ENCODE measurements at regions not wholly inside any gene's neighbourhood (a gene's known extent, or its start where the extent isn't known, plus 50 kb on each side); places are given as distances from the start of the nearest gene placed in this dataset.

DNA sequence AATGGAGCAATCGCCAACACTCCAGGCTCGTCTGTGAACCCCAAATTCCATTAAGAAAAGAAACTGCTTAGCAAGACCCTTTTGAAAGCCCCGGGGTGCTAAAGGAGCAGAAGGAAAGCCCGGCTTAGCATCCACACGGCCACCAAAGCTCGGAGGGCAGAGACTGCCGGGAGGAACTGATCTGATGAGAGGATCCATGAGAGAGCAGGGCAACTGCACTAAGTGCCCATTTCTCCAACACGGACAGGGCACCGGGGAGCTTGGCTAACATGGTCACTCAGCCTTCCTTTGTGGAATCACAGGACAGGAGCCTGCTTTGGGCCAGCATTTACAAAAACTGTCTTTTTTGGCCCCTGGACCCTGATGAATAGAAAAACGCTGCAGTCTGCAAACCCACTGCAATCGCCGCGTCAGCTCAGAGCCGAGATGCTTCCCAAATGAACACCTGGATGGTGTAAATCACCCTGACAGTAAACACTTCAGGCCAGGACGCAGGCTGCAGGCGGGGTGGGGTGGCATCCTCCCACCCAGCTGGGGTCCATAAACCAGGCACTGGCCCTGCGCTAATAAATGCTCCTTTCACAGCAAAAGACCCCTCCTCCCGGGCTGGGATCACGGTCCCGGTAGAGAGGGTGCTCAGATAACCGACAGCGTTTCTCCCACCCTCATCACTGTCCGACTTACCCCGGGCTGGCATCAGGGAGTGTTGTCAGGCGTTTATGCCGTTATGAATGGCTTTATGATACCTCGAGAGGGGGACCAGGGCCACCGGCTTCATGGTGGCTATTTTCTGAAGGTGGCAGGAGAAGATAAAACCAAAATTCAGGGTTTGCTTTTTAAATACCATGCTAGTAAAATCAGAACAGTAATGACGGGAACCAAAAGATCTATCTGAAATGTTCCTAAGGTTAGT is 299.5 kb downstream of the IRF8 start:
- Mint-ChIP-seq H3K4me3 (no peak overlapping the region), H3K9me3 (no peaks in the 10 kb centered on the region), H3K27ac (no peak overlapping the region), H3K27me3 (peaks cover 53% of the 10 kb centered on the region), H3K4me1 (no peaks in the 10 kb centered on the region), H3K36me3 (ENCODE audit: low read depth) (no peaks in the 10 kb centered on the region)
- ATAC-seq (replicated peaks): no peak

DNA sequence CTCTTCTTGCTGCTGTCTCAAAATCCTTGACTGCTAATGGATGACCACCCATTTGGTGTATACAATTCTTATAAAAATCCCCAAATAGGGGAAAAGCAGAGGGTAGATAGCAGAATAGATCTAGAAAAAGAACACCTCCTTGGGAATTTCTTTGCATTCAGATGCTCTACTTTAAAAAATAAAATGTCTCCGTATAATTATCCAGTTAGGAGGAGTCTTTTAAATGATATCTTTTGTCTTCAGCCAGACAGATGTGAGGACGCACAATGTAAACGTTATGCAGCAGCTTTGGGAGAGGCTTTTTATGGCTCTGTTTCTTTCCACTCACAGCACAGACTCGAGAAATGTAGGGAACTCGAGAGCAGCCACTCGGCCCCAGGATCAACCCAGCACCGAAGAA is 300.2 kb downstream of the IRF8 start:
- no peak for ATAC-seq (replicated peaks)
- Mint-ChIP-seq H3K4me3 (no peak overlapping the region), H3K27ac (no peak overlapping the region), H3K36me3 (ENCODE audit: low read depth) (no peaks in the 10 kb centered on the region), H3K9me3 (no peaks in the 10 kb centered on the region), H3K4me1 (no peaks in the 10 kb centered on the region), H3K27me3 (peaks cover 49% of the 10 kb centered on the region)

DNA sequence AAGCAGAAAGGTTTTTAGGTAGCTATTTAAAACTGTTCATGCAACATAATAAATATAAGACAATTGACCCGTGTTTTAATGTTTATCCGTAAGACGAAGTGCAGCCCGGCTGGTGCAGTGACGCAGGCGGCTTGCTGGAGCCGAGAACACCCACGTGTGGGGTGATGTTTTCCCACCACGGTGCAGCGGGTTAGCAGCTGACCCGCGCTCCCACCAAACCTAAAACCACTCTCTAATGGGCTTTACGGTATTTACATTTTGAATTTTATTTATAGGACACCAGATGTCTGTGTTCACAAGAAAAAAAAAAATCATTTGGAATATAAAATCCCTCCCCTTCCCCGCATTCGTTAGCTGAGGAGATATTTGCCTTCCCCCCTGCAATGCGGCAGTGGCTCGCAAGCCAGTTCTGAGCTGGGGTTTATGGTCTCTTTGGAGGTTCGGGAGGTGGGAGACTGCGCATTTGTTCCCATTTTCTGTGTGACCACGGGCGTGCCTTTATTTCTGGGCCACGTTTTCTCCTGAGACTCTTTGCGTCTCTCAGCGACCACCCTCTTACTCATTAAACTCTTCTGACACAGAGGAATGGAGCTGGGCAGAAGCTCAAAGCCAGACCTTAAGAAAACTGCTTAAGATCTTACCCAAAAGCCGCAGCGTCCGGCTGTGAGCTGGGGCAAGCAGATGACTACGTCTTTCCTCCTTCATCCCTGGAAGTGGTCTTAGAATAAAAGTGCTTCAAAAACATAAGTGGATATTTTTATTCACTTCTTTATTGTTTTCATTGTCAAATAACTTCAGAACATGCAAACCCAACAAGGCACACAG is 301.1 kb downstream of the IRF8 start:
- no peak for ATAC-seq (replicated peaks)
- no peaks in the 10 kb centered on the region for H3K9me3 Mint-ChIP-seq
- H3K4me1 Mint-ChIP-seq: no peaks in the 10 kb centered on the region
- H3K27ac Mint-ChIP-seq: no peak overlapping the region
- peaks cover 47% of the 10 kb centered on the region for H3K27me3 Mint-ChIP-seq
- no peak overlapping the region for H3K4me3 Mint-ChIP-seq
- no peaks in the 10 kb centered on the region for H3K36me3 Mint-ChIP-seq (ENCODE audit: low read depth)

DNA sequence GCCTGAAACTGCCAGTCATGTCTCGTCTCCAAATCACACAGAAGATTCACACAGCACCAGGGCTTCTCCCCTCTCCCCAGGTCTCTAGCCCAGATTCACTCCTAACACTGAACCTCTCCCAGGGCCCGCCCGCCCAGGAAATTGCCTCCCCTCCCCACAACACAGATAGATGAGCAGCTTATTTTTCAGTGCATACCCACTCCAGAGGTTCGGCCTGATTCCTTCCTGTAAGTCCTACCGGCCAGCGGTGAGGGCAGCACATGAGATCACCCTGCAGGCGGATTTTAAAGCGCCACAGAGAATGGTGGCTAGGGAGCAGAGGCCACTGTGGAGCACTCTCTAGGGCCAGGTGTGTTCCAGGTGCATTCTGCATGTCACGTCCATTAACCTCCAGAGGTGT is 301.8 kb downstream of the IRF8 start:
- no peak overlapping the region for H3K27ac Mint-ChIP-seq
- no peaks in the 10 kb centered on the region for H3K4me1 Mint-ChIP-seq
- no peak for ATAC-seq (replicated peaks)
- H3K36me3 Mint-ChIP-seq (ENCODE audit: low read depth): no peaks in the 10 kb centered on the region
- H3K4me3 Mint-ChIP-seq: no peak overlapping the region
- H3K9me3 Mint-ChIP-seq: no peaks in the 10 kb centered on the region
- peaks cover 43% of the 10 kb centered on the region for H3K27me3 Mint-ChIP-seq

DNA sequence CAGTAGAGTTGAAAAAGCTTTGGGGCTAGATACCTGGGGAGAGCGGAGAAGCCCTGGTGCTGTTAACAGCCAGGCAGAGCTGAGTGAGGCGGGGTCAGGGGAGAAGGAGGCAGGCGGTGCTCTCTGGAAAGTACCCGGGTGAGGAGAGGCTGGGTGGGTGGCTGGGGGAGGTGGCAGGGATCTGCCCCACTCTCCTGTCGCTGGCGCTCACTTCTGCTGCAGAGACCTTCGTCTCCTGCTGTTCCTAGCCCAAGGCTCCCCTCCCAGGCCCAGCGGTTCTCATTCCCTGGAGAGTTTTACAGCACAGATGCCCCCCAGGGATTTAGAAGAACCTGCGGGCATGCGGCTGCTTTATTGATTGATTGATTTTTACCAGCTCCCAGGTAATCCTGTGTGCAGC is 302.8 kb downstream of the IRF8 start:
- no peak for ATAC-seq (replicated peaks)
- Mint-ChIP-seq H3K27ac (no peak overlapping the region), H3K9me3 (no peaks in the 10 kb centered on the region), H3K36me3 (ENCODE audit: low read depth) (no peaks in the 10 kb centered on the region), H3K27me3 (peaks cover 34% of the 10 kb centered on the region), H3K4me1 (no peaks in the 10 kb centered on the region), H3K4me3 (no peak overlapping the region)

DNA sequence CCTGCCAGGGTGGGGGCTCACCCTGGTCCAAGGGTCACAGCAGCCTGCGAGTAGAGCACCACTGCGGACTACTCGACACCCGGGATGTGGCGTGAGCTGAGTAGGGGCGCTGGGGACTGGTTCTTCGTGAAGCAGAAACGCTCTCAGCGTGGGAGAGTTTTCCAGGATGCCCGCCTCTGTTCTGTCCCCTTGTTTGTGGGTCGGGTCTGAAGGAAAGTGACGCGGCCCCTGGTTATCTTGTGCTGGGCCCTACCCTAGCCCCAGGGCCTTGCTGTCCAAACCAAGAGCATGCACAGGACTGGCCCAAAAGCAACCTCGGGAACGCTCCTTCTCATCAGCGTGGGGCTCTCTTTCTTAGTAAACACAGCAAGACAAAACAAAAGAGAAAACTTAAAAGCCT is 303.3 kb downstream of the IRF8 start:
- Mint-ChIP-seq H3K9me3 (no peaks in the 10 kb centered on the region), H3K4me1 (no peaks in the 10 kb centered on the region), H3K36me3 (ENCODE audit: low read depth) (no peaks in the 10 kb centered on the region), H3K27me3 (peaks cover 31% of the 10 kb centered on the region), H3K4me3 (no peak overlapping the region), H3K27ac (no peak overlapping the region)
- no peak for ATAC-seq (replicated peaks)

DNA sequence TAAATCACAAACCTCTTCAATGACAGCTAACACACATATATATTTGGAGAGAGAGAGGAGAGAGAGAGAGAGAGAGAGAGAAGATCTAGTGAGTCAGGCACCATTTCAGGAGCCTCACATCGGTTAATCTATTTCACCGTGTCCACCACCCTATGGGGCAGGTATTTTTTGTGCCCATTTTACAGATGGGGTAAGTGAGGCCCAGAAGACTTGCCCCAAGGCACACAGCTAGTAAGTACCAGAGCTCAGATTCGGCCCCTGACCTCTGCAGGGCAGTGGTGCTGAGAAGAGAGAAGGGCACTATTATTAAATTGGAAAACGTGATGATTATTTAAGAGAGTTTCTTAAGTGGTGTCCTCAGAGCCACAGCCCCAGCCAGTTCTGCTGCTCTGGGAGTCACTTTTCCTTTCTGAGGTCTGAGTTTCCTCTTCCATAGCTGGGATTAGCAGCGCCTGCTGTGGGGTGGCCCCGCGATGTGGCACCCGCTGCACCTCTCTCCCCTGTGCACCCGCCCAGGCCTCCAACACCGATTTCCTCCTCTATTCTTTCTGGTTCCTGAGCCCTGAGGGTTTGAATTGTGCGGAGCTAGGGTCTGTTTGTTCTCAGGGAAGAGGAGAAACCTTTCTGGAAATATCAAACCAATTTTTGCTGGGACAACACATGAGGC is 303.9 kb downstream of the IRF8 start:
- Mint-ChIP-seq H3K9me3 (no peaks in the 10 kb centered on the region), H3K4me1 (no peaks in the 10 kb centered on the region), H3K36me3 (ENCODE audit: low read depth) (no peaks in the 10 kb centered on the region), H3K4me3 (no peak overlapping the region), H3K27ac (no peak overlapping the region), H3K27me3 (peaks cover 25% of the 10 kb centered on the region)
- ATAC-seq (replicated peaks): no peak

DNA sequence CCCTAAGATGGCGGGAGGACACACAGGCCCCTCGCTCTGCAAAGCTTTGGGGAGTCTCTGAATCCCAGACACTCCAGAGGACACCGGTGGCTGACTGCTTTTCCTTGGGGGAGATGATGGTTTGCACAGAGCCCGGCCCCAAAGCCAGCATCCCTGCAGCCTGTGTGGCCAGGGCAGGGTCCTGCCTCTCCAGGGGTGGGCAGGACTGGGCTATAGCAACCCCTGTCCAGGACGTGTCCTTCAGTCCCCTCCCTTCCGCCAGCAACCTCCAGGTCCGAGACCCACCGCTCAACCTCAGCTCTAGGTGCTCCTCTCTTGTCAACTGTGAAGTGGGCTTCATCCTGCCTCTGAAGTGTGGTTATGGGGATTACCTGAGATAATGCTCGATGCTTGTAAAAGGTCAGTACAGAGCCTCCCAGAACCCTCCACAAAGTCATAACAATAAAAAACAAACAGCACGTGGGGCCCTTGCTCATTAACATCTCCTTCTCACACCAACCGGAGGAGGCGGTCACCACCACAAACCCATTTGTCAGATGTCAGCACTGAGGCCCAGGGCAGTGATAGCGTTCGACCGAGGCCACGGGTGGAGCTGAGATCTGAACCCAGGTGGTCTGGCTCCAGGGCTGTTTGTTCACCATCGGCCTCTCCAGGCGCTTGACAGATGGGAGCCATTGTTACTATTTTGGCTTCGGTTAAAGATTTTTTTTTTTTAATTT is 304.8 kb downstream of the IRF8 start:
- H3K36me3 Mint-ChIP-seq (ENCODE audit: low read depth): no peaks in the 10 kb centered on the region
- H3K27ac Mint-ChIP-seq: no peak overlapping the region
- no peak overlapping the region for H3K4me3 Mint-ChIP-seq

DNA sequence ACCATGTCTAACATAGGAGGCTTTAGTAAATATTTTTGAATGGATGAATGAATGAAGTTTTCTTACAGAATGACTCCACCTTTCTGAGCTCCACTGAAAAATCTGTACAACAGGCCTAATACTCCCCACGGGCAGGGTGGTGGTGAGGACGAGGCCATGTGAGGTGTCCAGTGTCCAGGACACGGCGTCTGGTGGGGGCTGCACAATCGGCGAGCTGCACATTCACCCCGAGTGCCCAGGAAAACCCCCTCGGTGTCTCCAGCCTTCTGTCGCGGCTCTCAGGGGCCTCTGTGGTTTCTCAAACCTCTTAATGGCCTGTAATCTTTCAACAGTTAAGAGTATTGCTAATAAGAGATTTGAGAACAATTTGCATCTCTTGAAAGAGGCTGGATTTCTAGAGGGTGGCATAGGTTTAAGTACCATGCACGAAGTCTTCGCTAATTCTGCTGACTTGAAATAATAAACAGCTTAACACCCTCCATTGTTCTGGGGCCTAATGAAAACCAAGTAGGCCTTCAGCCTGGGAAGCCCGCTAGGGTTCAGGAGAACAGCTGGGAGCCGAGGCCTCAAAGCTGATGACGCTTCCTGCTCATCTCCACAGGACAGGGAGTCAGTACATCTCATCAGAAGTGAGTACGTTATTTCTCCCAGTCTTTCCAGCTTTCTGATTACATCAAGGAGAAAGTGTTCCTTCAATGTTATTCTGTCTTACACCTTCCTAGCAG is 304.6 kb upstream of the FOXF1 start:
- H3K36me3 Mint-ChIP-seq (ENCODE audit: low read depth): no peaks in the 10 kb centered on the region

More for the DNA sequence above, 304.8 kb downstream of the IRF8 start:
- peaks cover 21% of the 10 kb centered on the region for H3K27me3 Mint-ChIP-seq
- no peak for ATAC-seq (replicated peaks)
- no peaks in the 10 kb centered on the region for H3K9me3 Mint-ChIP-seq
- H3K4me1 Mint-ChIP-seq: no peaks in the 10 kb centered on the region

DNA sequence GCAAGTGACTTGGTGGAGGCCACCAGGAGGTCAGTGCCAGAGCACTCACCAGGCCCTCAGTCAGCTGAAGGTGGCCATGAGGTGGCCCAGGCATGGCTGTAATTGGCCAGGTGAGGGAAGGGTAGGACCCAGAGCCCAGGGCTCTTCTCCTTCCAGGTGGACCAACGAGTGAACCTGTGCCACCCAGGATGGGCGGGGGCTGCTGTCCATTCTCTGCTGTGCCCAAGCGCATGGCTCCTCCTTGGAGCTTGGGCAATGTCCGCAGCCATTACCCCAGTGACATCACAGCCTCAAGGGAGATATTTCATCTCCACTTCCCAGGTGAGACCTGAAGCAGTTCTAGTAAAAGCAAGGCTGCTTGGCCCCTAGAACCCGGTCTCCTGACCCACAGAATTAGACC is 303.0 kb upstream of the FOXF1 start:
- Mint-ChIP-seq H3K27ac (no peak overlapping the region), H3K9me3 (peaks cover 5% of the 10 kb centered on the region), H3K4me3 (no peak overlapping the region), H3K27me3 (peaks cover 3% of the 10 kb centered on the region), H3K36me3 (ENCODE audit: low read depth) (no peaks in the 10 kb centered on the region), H3K4me1 (peaks cover 2% of the 10 kb centered on the region)
- ATAC-seq (replicated peaks): no peak

More for the DNA sequence above, 304.6 kb upstream of the FOXF1 start:
- Mint-ChIP-seq H3K4me3 (no peak overlapping the region), H3K4me1 (no peaks in the 10 kb centered on the region), H3K27me3 (peaks cover 7% of the 10 kb centered on the region), H3K9me3 (no peaks in the 10 kb centered on the region), H3K27ac (no peak overlapping the region)
- no peak for ATAC-seq (replicated peaks)

DNA sequence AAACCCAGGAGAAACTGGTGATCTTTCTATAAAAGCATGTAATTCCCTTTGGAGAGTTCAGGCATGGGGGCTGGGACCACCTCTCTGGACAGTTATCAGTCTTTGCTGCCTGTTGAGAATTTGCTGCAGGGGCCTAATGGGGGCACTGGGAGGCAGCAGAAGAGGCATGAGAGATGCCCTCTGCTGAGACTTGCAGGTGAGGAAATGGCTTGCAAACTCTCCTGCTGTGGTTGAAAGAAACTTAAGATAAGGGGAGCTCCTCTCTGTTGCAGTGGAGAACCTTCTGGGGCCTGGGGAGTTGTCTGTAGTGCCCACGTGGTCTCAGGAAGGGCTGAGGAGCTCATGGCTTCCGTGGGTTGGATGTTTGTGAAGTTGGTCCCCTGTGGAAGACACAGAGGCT is 301.1 kb upstream of the FOXF1 start:
- H3K27ac Mint-ChIP-seq: no peak overlapping the region
- no peaks in the 10 kb centered on the region for H3K27me3 Mint-ChIP-seq
- H3K4me1 Mint-ChIP-seq: peaks cover 9% of the 10 kb centered on the region
- H3K36me3 Mint-ChIP-seq (ENCODE audit: low read depth): no peaks in the 10 kb centered on the region
- peaks cover 13% of the 10 kb centered on the region for H3K9me3 Mint-ChIP-seq
- H3K4me3 Mint-ChIP-seq: no peak overlapping the region
- ATAC-seq (replicated peaks): no peak

DNA sequence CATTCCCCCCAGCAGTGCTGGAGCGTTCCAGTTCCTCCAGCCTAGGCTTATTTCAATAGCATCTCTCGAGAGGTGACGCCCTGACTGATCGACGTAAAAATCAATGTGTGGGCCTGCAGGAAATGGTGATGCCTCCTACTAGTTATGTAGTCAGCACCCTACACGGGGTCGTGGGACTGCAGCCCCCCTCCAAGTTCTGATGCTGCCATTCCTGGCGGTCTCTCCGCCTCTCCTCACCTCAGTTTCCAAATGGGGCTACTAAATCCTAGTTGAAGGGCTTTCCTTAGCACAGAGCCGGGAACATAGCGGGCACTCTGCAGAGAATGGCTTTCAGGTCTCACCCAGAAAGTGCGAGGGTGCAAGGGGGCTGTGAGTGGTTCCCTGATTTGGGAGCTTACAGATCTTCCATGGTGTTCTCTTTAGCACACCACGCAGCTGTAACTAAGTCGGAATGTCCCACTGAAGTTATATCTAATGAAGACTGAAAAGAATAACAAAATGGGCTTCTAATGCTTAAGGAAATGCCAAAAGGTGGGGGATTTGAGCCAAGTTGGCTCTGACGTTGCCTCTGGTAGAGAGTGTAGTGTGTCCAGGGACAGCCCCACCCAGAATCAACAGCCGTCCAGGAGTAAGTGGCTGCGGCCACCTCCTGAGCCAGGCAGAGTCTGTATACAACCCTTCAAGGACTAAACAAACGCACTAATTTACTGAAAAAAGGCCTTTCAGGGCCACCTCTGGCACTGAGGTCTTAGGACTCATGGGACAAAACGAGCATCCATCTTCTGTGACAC is 299.7 kb upstream of the FOXF1 start:
- Mint-ChIP-seq H3K4me1 (peaks cover 9% of the 10 kb centered on the region), H3K4me3 (no peak overlapping the region), H3K9me3 (peaks cover 13% of the 10 kb centered on the region), H3K36me3 (ENCODE audit: low read depth) (no peaks in the 10 kb centered on the region), H3K27me3 (peaks cover 5% of the 10 kb centered on the region), H3K27ac (no peak overlapping the region)
- ATAC-seq (replicated peaks): no peak

DNA sequence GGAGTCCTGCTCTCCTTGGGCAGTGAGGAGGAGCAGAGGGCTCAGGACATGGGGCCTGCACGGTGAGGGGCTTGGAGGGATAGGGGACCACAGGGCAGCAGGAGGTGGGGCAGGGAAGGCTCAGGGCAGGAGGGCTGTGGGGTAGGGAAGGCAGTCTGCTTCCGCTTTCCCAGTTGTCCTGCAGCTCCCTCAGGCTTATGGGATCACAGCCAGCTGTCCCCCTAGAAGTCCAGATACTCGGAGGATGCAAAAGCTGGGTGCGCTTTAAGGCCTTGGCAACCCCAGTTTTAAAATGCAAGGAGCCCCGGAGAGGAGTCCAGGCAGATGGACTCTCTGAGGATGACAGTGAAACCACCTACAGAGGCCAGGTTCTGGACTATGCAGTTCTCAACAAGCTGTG is 299.1 kb upstream of the FOXF1 start:
- peaks cover 9% of the 10 kb centered on the region for H3K4me1 Mint-ChIP-seq
- H3K27me3 Mint-ChIP-seq: peaks cover 7% of the 10 kb centered on the region
- H3K4me3 Mint-ChIP-seq: no peak overlapping the region
- H3K27ac Mint-ChIP-seq: no peak overlapping the region
- no peaks in the 10 kb centered on the region for H3K36me3 Mint-ChIP-seq (ENCODE audit: low read depth)
- no peak for ATAC-seq (replicated peaks)
- peaks cover 13% of the 10 kb centered on the region for H3K9me3 Mint-ChIP-seq

All from activated T-helper 17 cell treated with anti-CD3 and anti-CD28 coated beads, Interleukin-2, amount 50 U/mL, for 72 hours (primary cell).